HEK293 (cell line): ENCODE measurements at regions not wholly inside any gene's neighbourhood (a gene's known extent, or its start where the extent isn't known, plus 50 kb on each side); places are given as distances from the start of the nearest gene placed in this dataset.

Experiments used
- CTCF ChIA-PET: fragments of 350-600 bp; formaldehyde crosslinking; extraction: SDS; loops from one replicate; lab custom pipeline; 2021; ENCODE audit warnings: antibody characterized with exemption; lab: Yijun Ruan, JAX
- POLR2A ChIA-PET: fragments of 300-600 bp; formaldehyde crosslinking; extraction: SDS; loops from one replicate; lab custom pipeline; 2020; ENCODE audit warnings: antibody characterized with exemption, inconsistent platforms; lab: Yijun Ruan, JAX
- H3K27ac ChIP-seq: fragments of 200-500 bp; sonication (Bioruptor generic); 2 replicates; pipeline ENCODE4 v1.5.1; 2014; ENCODE audit warnings: low read depth, low read length, control low read depth, inconsistent platforms; ENCODE audit errors: extremely low read depth
- H3K36me3 ChIP-seq, 2 experiments: fragments of 200-500 bp in 1 of 2; sonication (Bioruptor generic) in 1 of 2; 1 replicate in 1 of 2; 2 replicates in 1 of 2; pipeline ENCODE4 v1.5.1; 2014 to 2017; ENCODE audit warnings: inconsistent platforms in 2 of 2, low read length in 2 of 2; ENCODE audit not compliant: control insufficient read depth in 2 of 2, insufficient read depth in 1 of 2
- H3K4me1 ChIP-seq: fragments of 200-500 bp; sonication (Bioruptor generic); 2 replicates; pipeline ENCODE4 v1.5.1; 2014; ENCODE audit warnings: mild to moderate bottlenecking, low read length, inconsistent platforms; ENCODE audit not compliant: control insufficient read depth, insufficient read depth
- H3K4me3 ChIP-seq: 2 replicates; pipeline ENCODE4 v1.5.1; 2011; ENCODE audit warnings: low read depth, mild to moderate bottlenecking, control low read depth, low read length, moderate library complexity
- H3K9me3 ChIP-seq: fragments of 200-500 bp; sonication (Bioruptor generic); 2 replicates; pipeline ENCODE4 v1.5.1; 2014; ENCODE audit warnings: low read depth, low read length, inconsistent platforms; ENCODE audit not compliant: control insufficient read depth, insufficient read depth
- ATF2 ChIP-seq: fragments of 450-650 bp; formaldehyde crosslinking; IDR thresholded peaks from 2 replicates; pipeline ENCODE4 v1.5.1; 2016; ENCODE audit warnings: missing biosample characterization, missing genetic modification characterization, low read depth
- BCL11B ChIP-seq: fragments of 450-650 bp; formaldehyde crosslinking; IDR thresholded peaks from 2 replicates; pipeline ENCODE4 v1.5.1; 2016; ENCODE audit warnings: low read depth, missing biosample characterization, missing genetic modification characterization
- GLI4 ChIP-seq: fragments of 450-650 bp; formaldehyde crosslinking; IDR thresholded peaks from 2 replicates; pipeline ENCODE4 v1.5.1; 2016; ENCODE audit warnings: missing biosample characterization, missing genetic modification characterization
- IKZF3 ChIP-seq: fragments of 450-650 bp; IDR thresholded peaks from 2 replicates; pipeline ENCODE4 v1.5.0; 2018; ENCODE audit warnings: missing biosample characterization, mild to moderate bottlenecking, missing genetic modification characterization, moderate library complexity
- PATZ1 ChIP-seq: fragments of 450-650 bp; formaldehyde crosslinking; IDR thresholded peaks from 2 replicates; pipeline ENCODE4 v1.5.1; 2016; ENCODE audit warnings: missing biosample characterization, missing genetic modification characterization
- PRDM1 ChIP-seq: fragments of 450-650 bp; formaldehyde crosslinking; IDR thresholded peaks from 2 replicates; pipeline ENCODE4; 2016; ENCODE audit warnings: missing biosample characterization, missing genetic modification characterization
- PRDM6 ChIP-seq: fragments of 450-650 bp; formaldehyde crosslinking; IDR thresholded peaks from 2 replicates; pipeline ENCODE4 v1.5.1; 2017; ENCODE audit warnings: missing biosample characterization, missing genetic modification characterization
- SETDB1 ChIP-seq: IDR thresholded peaks from one replicate; pipeline ENCODE4 v1.6.1; 2017; ENCODE audit warnings: mild to moderate bottlenecking, low read length, moderate library complexity, mixed read lengths; ENCODE audit not compliant: insufficient read length
- SP7 ChIP-seq: fragments of 450-650 bp; formaldehyde crosslinking; IDR thresholded peaks from 2 replicates; pipeline ENCODE4 v1.5.1; 2016; ENCODE audit warnings: missing biosample characterization, missing genetic modification characterization
- ZBTB10 ChIP-seq: fragments of 450-650 bp; formaldehyde crosslinking; IDR thresholded peaks from 2 replicates; pipeline ENCODE4 v1.5.1; 2016; ENCODE audit warnings: missing biosample characterization, missing genetic modification characterization
- ZBTB44 ChIP-seq: fragments of 450-650 bp; IDR thresholded peaks from 2 replicates; pipeline ENCODE4 v1.5.1; 2018; ENCODE audit warnings: missing biosample characterization, mild to moderate bottlenecking, missing genetic modification characterization
- ZBTB49 ChIP-seq: fragments of 450-650 bp; formaldehyde crosslinking; IDR thresholded peaks from 2 replicates; pipeline ENCODE4 v1.5.1; 2016; ENCODE audit warnings: missing biosample characterization, missing genetic modification characterization, low read depth
- ZBTB8A ChIP-seq: fragments of 450-650 bp; formaldehyde crosslinking; IDR thresholded peaks from 2 replicates; pipeline ENCODE4 v1.5.1; 2016; ENCODE audit warnings: missing biosample characterization, missing genetic modification characterization
- ZFP69B ChIP-seq: fragments of 450-650 bp; formaldehyde crosslinking; IDR thresholded peaks from 2 replicates; pipeline ENCODE4 v1.5.1; 2016; ENCODE audit warnings: missing biosample characterization, missing genetic modification characterization
- ZNF23 ChIP-seq: fragments of 450-650 bp; formaldehyde crosslinking; IDR thresholded peaks from 2 replicates; pipeline ENCODE4 v1.5.1; 2016; ENCODE audit warnings: missing biosample characterization, missing genetic modification characterization, borderline replicate concordance
- ZNF274 ChIP-seq, 2 experiments: fragments of 200-500 bp in 1 of 2; fragments of 450-650 bp in 1 of 2; sonication (Bioruptor generic) in 1 of 2; formaldehyde crosslinking in 1 of 2; IDR thresholded peaks; 2 replicates each; pipeline versions ENCODE4 v1.5.1 to v1.6.1; 2014 to 2016; ENCODE audit warnings: borderline replicate concordance in 1 of 2, inconsistent platforms in 1 of 2, low read length in 1 of 2, missing biosample characterization in 1 of 2, missing genetic modification characterization in 1 of 2
- ZNF48 ChIP-seq: fragments of 450-650 bp; formaldehyde crosslinking; IDR thresholded peaks from 2 replicates; pipeline ENCODE4 v1.5.1; 2016; ENCODE audit warnings: missing biosample characterization, missing genetic modification characterization
- ZNF529 ChIP-seq: fragments of 450-650 bp; formaldehyde crosslinking; IDR thresholded peaks from 2 replicates; pipeline ENCODE4 v1.5.1; 2017; ENCODE audit warnings: missing genetic modification characterization, missing biosample characterization; ENCODE audit not compliant: insufficient replicate concordance
- ZNF555 ChIP-seq: fragments of 450-650 bp; formaldehyde crosslinking; conservative IDR thresholded peaks from 2 replicates; pipeline ENCODE4 v1.5.1; 2017; ENCODE audit warnings: missing biosample characterization, mild to moderate bottlenecking, missing genetic modification characterization, inconsistent platforms
- ZNF561 ChIP-seq: fragments of 450-650 bp; IDR thresholded peaks from 2 replicates; pipeline ENCODE4 v1.5.1; 2018; ENCODE audit warnings: missing biosample characterization, missing genetic modification characterization, borderline replicate concordance
- ZNF629 ChIP-seq: fragments of 450-650 bp; formaldehyde crosslinking; IDR thresholded peaks from 2 replicates; pipeline ENCODE4 v1.5.1; 2017; ENCODE audit warnings: missing biosample characterization, missing genetic modification characterization
- ZSCAN16 ChIP-seq: fragments of 450-650 bp; formaldehyde crosslinking; IDR thresholded peaks from 2 replicates; pipeline ENCODE4 v1.5.1; 2016; ENCODE audit warnings: missing biosample characterization, missing genetic modification characterization

GRCh38 chr9:79224672-79225433 is 346.9 kb upstream of the TLE4 start:
- H3K36me3 ChIP-seq, result no peaks in the 10 kb centered on the region
- H3K4me1 ChIP-seq, result no peaks in the 10 kb centered on the region
- POLR2A ChIA-PET, result no interaction called here
- CTCF ChIA-PET, result interaction anchor here (0.7 kb wide), 1 partner anchor 137 kb away, joined by 3 read pairs; no protein-coding TSS in a partner anchor
- H3K9me3 ChIP-seq, result no peaks in the 10 kb centered on the region
- no peak overlapping the region for H3K27ac ChIP-seq
- H3K4me3 ChIP-seq, result no peak overlapping the region
- TF ChIP-seq PATZ1 (tag by site-specific recombination) (no peak), ZNF23 (tag by site-specific recombination) (no peak), SP7 (tag by site-specific recombination) (no peak), ZBTB49 (tag by site-specific recombination) (no peak), IKZF3 (no peak), PRDM1 (tag by site-specific recombination) (no peak), ZNF629 (tag by site-specific recombination) (no peak), ZBTB44 (no peak), GLI4 (tag by site-specific recombination) (no peak), BCL11B (tag by site-specific recombination) (no peak), ZNF561 (tag by site-specific recombination) (no peak), ZNF555 (tag by site-specific recombination) (no peak), ZBTB8A (tag by site-specific recombination) (no peak), ATF2 (tag by site-specific recombination) (no peak), ZNF48 (tag by site-specific recombination) (no peak), ZNF529 (tag by site-specific recombination) (no peak), ZFP69B (no peak)

- Histone ChIP-seq H3K27ac (no peak overlapping the region), H3K4me3 (no peak overlapping the region), H3K4me1 (no peaks in the 10 kb centered on the region), H3K9me3 (no peaks in the 10 kb centered on the region), H3K36me3 (no peaks in the 10 kb centered on the region)
- POLR2A ChIA-PET, result no interaction called here
- CTCF ChIA-PET, result interaction anchor here (0.6 to 2.9 kb wide), 6 partner anchors 11 to 505 kb away, joined by 3 to 15 read pairs (median 3); no protein-coding TSS in a partner anchor
- TF ChIP-seq ZNF274 (IDR thresholded peaks at IDR 0.05; ENCODE audit: low read length) (no peak), ZNF274 (tag by site-specific recombination; IDR thresholded peaks at IDR 0.05; ENCODE audit: borderline replicate concordance) (no peak), PRDM6 (tag by site-specific recombination) (no peak), SETDB1 (no peak), ZBTB10 (tag by site-specific recombination) (no peak), ZSCAN16 (tag by site-specific recombination) (no peak)
These were observed 338.2 kb upstream of the TLE4 start for GRCh38 chr9:79233542-79233941.
